Fibroblast of skin of right quadriceps (primary cell): ENCODE measurements at regions not wholly inside any gene's neighbourhood (a gene's known extent, or its start where the extent isn't known, plus 50 kb on each side); places are given as distances from the start of the nearest gene placed in this dataset.
A peak's percentile ranks its signal among the peaks of the same experiment; 100 is the strongest.
"Not testable (repeated sequence)": the region's sequence is repeated elsewhere in the genome, so short reads cannot be mapped to it uniquely, and the experiment has no call there.

ENCODE experiments used
- DNase-seq: peaks from one replicate; pipeline ENCODE4 v3.0.0-alpha.2; 2013

DNA sequence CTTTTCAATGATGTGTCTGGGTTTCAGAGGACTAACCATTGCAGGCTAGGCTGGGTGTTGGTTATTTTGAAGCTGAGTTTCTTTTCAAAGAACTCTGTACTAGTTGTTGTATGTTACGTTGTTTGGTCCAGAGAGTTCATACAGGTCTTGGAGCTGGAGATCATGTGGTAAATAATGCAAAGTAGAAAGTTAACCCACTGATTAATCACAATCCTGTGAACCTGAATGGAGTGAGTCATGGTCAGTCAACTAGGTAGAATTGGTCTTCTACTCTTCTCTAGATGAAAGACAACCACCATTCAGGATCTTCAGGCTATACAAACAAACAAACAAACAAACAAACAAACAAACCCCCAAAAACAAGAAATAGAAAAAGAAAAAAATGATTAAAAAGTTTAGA, 388.9 kb upstream of the ACTBL2 start:
- no peak for DNase-seq

DNA sequence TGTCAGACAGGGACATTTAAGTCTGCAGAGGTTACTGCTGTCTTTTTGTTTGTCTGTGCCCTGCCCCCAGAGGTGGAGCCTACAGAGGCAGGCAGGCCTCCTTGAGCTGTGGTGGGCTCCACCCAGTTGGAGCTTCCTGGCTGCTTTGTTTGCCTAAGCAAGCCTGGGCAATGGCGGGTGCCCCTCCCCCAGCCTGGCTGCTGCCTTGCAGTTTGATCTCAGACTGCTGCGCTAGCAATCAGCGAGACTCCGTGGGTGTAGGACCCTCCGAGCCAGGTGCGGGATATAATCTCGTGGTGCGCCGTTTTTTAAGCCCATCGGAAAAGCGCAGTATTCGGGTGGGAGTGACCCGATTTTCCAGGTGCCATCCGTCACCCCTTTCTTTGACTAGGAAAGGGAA, 387.7 kb upstream of the ACTBL2 start:
- not testable (repeated sequence) for DNase-seq

DNA sequence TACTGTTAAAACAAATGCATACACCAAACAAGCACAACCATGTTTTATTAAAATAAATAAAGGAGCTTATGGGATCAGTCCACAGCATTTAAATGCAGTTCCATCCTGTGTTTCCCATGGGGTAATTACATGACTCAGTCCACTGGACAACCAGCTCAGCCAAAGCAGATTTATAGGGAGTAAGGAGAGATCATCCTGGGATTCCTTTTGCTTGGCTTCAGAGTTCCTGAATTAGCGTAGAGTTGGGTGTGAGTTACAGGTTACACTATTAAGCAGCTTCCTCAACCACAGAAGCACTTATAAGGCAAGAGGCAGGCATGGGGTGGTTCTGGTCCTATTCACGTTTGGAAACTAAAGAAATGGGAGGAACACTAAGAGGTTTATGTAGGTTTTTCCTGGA, 381.1 kb upstream of the ACTBL2 start:
- peak; percentile 87 for DNase-seq

GRCh38 chr5:57862942-57863341, 380.3 kb upstream of the ACTBL2 start:
- peak; percentile 59 for DNase-seq

GRCh38 chr5:57862471-57862911, 379.9 kb upstream of the ACTBL2 start:
- peak; percentile 85 for DNase-seq

DNA sequence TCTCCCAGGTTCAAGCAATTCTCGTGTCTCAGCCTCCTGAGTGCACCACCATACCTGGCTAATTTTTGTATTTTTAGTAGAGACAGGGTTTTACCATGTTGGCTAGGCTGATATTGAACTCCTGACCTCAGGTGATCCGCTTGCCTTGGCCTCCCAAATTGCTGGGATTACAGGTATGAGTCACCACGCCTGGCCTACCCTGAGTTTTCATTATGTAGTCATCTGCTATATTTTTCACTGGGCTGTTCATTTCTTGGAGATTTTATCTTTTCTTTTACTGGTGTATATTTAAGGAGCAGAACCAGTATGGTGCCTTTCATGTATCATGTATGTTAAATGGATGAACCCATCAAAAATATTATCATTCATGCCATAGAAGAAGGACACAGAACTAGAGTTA, 377.0 kb upstream of the ACTBL2 start:
- no peak for DNase-seq

DNA sequence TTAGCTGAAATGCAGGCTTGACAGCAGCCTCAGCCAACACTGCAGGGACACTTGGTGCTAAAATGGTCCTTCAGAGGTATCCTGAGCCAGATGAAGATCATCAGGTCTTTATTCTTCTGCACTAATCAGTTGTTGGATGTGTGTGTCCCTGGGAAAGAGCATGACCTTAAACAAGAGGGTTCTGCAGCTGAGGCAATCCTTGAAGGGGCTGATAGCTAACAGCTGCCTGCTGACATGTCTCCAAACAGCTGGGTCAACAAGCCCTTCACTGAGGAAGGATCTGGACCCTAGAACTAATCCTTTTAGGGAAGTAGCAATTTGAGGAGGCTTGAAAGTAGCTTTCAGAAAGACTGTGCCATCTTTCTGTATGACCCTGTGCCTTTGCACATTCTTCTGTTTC, 376.3 kb upstream of the ACTBL2 start:
- no peak for DNase-seq

DNA sequence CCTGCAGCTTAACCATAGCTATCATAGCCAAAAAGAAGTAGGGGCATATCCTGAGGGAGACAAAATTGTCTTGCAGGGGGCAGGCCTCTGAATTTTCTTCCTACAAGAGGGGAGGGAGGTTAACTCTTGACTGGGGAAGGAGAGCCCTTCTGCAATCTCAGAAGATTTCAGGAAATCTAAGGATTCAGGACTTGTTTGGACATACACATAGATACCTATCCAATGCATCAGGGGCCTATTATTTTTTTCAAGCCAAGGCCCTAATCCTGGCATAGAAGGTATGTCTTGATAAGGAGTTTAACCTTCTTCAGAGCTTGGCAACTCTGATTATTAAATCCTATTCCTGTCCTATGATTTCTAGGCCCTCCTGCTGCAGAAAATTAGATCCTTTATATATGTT, 375.1 kb upstream of the ACTBL2 start:
- no peak for DNase-seq

DNA sequence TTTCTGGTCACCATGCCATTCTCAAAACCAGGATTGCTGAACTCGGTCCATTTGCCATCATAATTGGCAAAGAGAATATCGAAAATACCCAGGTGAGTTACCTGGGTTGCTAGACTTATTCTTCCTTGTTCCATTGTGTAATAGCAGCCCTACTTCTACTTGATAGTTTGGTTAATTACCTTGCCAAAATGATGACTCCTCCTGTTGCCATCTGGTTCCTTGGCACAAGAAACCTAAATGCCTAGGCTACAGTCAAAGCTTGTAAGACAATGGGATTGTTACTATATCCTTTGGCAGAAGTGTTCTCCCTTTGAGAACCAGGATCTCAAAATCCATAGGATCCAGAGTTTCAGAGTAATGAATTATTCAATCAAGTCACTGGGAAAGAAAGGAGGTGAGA, 373.2 kb upstream of the ACTBL2 start:
- no peak for DNase-seq

DNA sequence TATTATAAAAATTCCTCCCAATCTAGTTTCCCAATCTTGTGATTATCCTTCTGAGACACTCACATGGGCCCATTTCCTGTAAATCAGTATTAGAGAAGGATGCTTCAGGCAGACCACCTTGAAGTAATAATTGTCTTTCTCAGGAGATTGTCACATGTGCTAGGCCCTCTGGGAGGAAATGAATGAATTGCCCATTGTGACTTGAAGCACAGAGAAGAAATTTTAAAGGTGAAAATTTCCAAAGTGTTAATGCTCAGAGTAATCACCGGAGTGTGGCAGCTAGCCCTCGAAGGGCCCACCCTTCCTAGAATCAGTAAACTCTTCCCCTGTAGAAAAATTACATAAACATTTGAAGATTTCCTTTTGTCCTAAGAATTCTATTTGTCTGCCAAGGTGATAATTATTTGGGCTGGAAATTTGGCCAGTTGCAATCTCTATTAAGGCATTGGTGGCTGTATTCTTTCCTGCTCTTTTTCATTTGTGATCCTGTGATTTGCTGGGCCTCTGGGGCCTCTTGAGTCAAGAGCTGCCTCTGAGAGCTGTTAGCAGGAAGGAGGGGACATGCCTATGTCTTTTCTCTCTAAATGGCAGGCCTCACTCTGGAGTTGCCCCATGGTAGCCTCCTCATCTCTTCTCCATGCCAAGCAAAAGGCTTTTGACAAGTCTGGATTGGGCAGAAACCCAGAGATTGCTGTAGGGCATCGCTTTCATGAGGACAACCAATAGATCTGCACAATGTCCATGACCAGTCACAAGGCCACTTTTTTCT, 371.5 kb upstream of the ACTBL2 start:
- DNase-seq, result no peak

- no peak for DNase-seq
Observed at GRCh38 chr5:57850109-57850508, 367.5 kb upstream of the ACTBL2 start.

DNA sequence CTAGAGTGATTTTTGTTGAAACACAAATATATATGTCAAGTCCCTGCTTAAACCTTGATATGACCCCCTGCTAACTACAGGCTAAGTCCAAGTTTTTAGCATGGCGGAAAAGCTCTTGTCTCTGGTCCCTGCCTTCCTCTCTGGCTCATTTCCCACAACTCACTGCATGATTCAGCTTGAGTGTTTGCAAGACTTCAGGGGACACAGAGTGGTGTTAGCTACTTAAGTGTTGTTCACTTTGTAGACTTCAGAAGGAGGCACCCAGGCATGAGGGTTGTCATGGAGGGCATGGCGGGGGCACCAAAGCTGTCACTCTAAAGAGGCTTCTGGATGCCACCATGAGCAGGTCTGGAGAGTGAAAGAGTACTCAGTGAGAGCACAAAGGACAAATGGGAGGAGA, 362.4 kb upstream of the ACTBL2 start:
- no peak for DNase-seq

- DNase-seq, result no peak
Observed at GRCh38 chr5:57844410-57844809, 361.8 kb upstream of the ACTBL2 start.

DNA sequence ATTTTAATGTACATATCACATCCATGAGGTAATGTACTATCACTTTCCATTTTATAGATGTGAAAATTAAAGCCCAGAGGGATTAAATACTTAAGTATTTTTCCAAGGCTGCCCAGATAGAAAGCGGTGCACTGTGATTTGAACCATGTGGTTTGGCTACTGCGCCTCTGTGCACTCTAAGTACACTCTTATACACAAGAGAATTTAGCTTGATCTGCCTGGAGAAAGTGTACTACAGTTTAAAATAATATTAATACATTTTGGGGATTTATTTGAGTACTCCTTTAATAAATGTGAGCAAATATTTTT, 360.4 kb upstream of the ACTBL2 start:
- no peak for DNase-seq

DNA sequence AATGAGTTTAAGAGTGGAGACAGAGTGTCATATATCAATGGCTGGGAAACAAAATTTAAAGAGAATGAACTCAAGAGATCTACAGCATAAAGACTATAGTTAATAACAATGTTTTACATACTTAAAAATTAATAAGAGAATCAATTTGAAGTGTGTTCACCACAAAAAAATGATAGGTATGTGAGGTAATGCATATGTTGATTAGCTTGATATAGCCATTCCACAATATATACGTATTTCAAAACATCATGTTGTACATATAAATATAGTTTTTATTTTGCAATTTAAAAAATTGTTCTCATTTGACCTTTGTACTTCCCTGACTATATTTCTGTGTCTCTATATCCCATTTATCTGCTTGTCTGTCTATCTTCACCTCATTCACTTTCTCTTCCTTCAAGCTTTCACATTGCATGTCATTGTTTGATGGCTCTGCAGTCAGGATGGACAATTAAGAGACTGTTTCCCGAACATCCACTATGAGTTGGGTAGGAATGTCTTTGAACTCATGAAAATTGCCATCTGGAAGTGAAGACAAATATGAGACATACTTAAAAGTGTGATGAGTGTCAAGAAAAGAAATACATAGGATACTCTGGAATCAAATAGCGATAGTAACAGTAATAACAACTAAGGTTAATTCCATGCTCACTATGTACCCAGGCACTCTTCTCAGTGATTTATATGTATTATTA, 359.9 kb upstream of the ACTBL2 start:
- DNase-seq, result peak; percentile 10

- peak; percentile 98 for DNase-seq
Observed at GRCh38 chr5:57841676-57842363, 359.2 kb upstream of the ACTBL2 start.

GRCh38 chr5:57839437-57840079, 356.9 kb upstream of the ACTBL2 start:
- DNase-seq, result no peak

GRCh38 chr5:57839025-57839424, 356.4 kb upstream of the ACTBL2 start:
- DNase-seq, result no peak

DNA sequence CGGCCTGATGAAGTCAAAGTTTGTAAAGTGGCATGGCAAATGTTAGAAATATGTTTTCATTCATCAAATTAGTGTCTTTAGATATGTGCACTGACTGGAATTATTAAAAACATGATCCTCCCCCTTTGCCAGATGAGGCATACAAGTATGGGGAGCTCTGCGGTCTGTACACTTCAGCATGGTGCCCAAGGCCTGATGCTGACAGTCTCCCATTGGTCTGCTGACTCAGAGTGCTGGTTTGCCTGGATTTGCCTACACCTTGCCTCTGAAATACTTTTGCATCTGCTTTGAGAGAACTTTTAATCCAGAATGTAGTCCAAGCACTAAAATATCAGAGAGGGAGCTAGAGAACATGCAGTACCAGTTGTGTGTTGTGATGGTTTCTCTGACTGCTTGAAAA, 354.3 kb upstream of the ACTBL2 start:
- DNase-seq, result peak; percentile 26

GRCh38 chr5:57836331-57836730, 353.7 kb upstream of the ACTBL2 start:
- DNase-seq, result no peak

DNA sequence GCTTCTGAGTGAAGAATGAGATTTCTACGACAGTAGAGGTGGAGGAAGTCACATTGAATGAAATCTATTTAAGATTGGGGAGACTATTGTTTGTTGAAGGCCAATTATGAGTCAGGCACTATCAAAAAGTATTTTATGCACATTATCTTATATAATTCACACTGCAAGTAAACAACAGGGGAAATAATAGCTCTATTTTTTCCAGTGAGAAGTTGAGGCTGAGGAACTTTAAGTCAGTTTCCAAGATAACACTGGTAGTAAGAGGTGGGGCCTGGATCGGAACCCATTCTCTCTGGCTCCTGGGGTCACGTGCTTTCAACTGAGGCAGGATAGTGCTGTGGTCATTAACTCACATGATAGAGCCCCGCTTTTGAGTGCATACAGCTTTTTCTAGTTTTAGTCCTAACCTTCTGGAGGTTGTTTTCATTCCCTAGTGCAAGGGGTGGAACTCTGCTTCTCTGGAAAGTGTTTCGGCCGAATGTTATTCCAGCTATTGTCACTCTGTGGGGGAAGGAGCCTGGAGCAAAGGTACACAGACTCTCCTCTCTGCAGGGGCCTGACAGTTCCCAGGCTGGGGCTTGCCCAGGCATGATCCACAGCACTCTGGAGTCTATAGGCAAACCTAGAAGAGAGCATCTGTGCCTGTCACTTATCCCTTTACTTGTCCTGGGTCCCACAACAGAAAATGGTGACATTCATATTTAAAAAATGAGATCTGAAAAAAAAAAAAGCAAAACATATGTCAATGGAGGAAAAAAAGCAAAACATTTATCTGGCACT, 352.4 kb upstream of the ACTBL2 start:
- DNase-seq, result peak; percentile 51

DNA sequence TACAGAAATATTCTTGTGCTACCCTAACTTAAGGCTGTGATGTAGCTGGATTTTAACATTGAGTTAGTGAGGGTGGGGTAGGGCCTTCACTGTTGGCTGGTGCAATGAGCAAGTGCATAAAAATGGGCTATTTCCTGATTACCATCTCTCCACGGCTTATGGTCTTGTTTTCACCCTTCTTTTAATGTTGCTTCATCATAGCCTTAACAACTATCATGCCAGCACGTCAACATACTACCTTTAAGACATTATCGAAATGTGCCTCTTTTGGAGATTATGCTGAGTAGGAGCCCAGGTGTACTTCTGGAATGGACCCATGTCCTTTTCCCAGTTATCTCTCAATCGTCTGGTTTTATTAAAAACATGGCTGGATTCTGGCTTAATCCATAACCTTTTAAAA, 350.9 kb upstream of the ACTBL2 start:
- DNase-seq, result no peak

- DNase-seq, result no peak
Observed at GRCh38 chr5:57832875-57833274, 350.3 kb upstream of the ACTBL2 start.
